PC-9 (cell line): ENCODE measurements at regions not wholly inside any gene's neighbourhood (a gene's known extent, or its start where the extent isn't known, plus 50 kb on each side); places are given as distances from the start of the nearest gene placed in this dataset.

Experiments used
- BruUV-seq: library from RNA; stranded (reverse); fragments of 400-500 nt; replicated peaks from 2 replicates; lab custom pipeline; 2021; lab: Mats Ljungman, UMichigan
- CTCF ChIA-PET: fragments of 300-600 bp; sonication (Branson Sonifier 250); formaldehyde crosslinking; loops from one replicate; lab custom pipeline; 2022; ENCODE audit warnings: antibody characterized with exemption; lab: Charles Lee
- POLR2A ChIA-PET: fragments of 300-600 bp; sonication (Branson Sonifier 250); formaldehyde crosslinking; loops from one replicate; lab custom pipeline; 2022; ENCODE audit warnings: antibody characterized with exemption; ENCODE audit not compliant: unreplicated experiment; lab: Charles Lee
- DNase-seq, 2 experiments: peaks; one replicate each; pipeline versions ENCODE4 v3.0.0 to v3.0.0-alpha.2; 2015 to 2022; ENCODE audit warnings: mixed read lengths in 1 of 2
- H2AFZ ChIP-seq: fragments of 200-600 bp; sonication (generic); 2 replicates; pipeline ENCODE4 v1.8.1; 2017; ENCODE audit warnings: antibody characterized with exemption
- H3F3A ChIP-seq: fragments of 200-600 bp; sonication (generic); 2 replicates; pipeline ENCODE4 v1.8.1; 2017; ENCODE audit warnings: antibody characterized with exemption, mild to moderate bottlenecking, low read depth; ENCODE audit not compliant: insufficient read depth
- H3K27ac ChIP-seq: fragments of 200-600 bp; sonication (generic); 2 replicates; pipeline ENCODE4 v1.6.1; 2016; ENCODE audit warnings: mixed run types
- H3K27me3 ChIP-seq: fragments of 200-600 bp; sonication (generic); 2 replicates; pipeline ENCODE4 v1.6.1; 2016; ENCODE audit warnings: low read depth, mixed run types; ENCODE audit not compliant: insufficient read depth
- H3K36me3 ChIP-seq: fragments of 200-600 bp; sonication (generic); 2 replicates; pipeline ENCODE4 v1.6.1; 2016; ENCODE audit warnings: low read depth, mixed run types
- H3K4me1 ChIP-seq: fragments of 200-600 bp; sonication (generic); replicated peaks from 2 replicates; pipeline ENCODE4 v1.6.1; 2016; ENCODE audit warnings: mixed run types; ENCODE audit not compliant: insufficient read depth
- H3K4me2 ChIP-seq: fragments of 200-600 bp; sonication (generic); 2 replicates; pipeline ENCODE4 v1.6.1; 2017; ENCODE audit warnings: mixed run types
- H3K4me3 ChIP-seq: fragments of 200-600 bp; sonication (generic); 2 replicates; pipeline ENCODE4 v1.6.1; 2016; ENCODE audit warnings: mixed run types
- H3K79me2 ChIP-seq: fragments of 200-600 bp; sonication (generic); 2 replicates; pipeline ENCODE4 v1.6.1; 2017; ENCODE audit warnings: low read depth, mixed run types
- H3K9me2 ChIP-seq: fragments of 200-600 bp; sonication (generic); 2 replicates; pipeline ENCODE4 v1.8.1; 2017; ENCODE audit warnings: mild to moderate bottlenecking; ENCODE audit not compliant: insufficient read depth
- H3K9me3 ChIP-seq: fragments of 200-600 bp; sonication (generic); 2 replicates; pipeline ENCODE4 v1.8.1; 2016; ENCODE audit warnings: low read depth; ENCODE audit not compliant: insufficient read depth
- H4K20me1 ChIP-seq: fragments of 200-600 bp; sonication (generic); 2 replicates; pipeline ENCODE4 v1.8.1; 2017; ENCODE audit not compliant: insufficient read depth
- EZH2 ChIP-seq: fragments of 200-600 bp; sonication (generic); IDR thresholded peaks from 2 replicates; pipeline ENCODE4 v1.8.0; 2017; ENCODE audit warnings: antibody characterized with exemption, low read depth
- intact Hi-C: fragments of 100-400 bp; cut with micrococcal nuclease; formaldehyde crosslinking; loops from one replicate; pipeline ENCODE4 v1.10.0; 2022; ENCODE audit not compliant: unreplicated experiment
- TF ChIP-seq, protein P1 (sequence below): fragments of 200-600 bp; sonication (generic); conservative IDR thresholded peaks from 2 replicates; pipeline ENCODE4 v1.6.1; 2017; ENCODE audit warnings: mixed run types, antibody characterized with exemption, mild to moderate bottlenecking, moderate library complexity

DNA sequence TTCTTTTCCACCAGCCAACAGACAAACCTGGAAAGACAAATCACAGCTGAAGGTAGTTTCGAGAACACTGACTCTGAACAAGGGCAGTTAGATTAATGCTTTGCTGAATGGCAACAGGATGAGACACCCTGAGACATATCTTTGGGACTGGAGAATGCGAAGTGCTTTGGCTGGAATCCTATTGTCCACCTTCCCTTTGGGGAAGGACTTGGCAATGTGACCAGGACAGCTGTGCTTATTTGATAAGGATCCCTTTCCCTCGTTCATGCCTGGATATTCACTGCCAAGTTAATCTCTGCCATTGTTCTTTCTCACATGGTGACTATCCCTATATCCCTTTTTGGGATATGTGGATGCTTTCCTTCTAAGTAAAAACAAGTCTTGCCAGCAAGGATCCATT, 537.1 kb upstream of the SEL1L start:
- no peak overlapping the region for H3K4me2 ChIP-seq
- H3K4me3 ChIP-seq, result no peak overlapping the region
- H3K9me2 ChIP-seq, result no peaks in the 10 kb centered on the region
- H2AFZ ChIP-seq, result no peak overlapping the region
- DNase-seq, result no peak
- CTCF ChIA-PET, result no interaction called here
- no peak overlapping the region for H3K27ac ChIP-seq
- intact Hi-C loops, result no loop called here
- no TSS peak for BruUV-seq
- no peaks in the 10 kb centered on the region for H3K36me3 ChIP-seq
- H4K20me1 ChIP-seq, result no peaks in the 10 kb centered on the region
- H3K27me3 ChIP-seq, result no peaks in the 10 kb centered on the region
- POLR2A ChIA-PET, result no interaction called here
- no peaks in the 10 kb centered on the region for H3F3A ChIP-seq
- TF ChIP-seq EZH2, result no peak
- no peaks in the 10 kb centered on the region for H3K4me1 ChIP-seq
- H3K9me3 ChIP-seq, result no peaks in the 10 kb centered on the region
- H3K79me2 ChIP-seq, result no peaks in the 10 kb centered on the region

DNA sequence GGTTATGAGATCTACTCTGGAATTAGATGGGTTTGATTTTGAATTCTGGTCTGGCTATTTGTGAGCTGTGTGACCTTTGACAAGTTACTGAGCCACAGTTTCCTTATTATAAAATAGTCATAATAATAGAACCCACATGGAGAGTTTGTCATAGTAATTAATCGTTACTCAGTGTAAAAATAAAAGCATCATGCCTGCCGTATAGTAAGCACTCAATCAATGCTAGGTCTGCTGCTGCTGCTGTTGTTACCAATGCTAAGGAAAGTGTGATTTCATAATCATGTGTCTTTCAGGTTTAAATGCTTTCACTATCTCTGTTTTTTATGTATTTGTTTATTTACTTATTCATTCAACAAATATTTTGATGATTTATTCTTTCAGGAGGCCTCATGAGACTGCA, 539.9 kb upstream of the SEL1L start:
- Histone ChIP-seq H4K20me1 (no peaks in the 10 kb centered on the region), H3K4me2 (no peak overlapping the region), H3K27me3 (no peaks in the 10 kb centered on the region), H3K4me3 (no peak overlapping the region), H3K4me1 (no peaks in the 10 kb centered on the region), H3K27ac (no peak overlapping the region), H3K9me2 (no peaks in the 10 kb centered on the region), H3K79me2 (no peaks in the 10 kb centered on the region), H3K36me3 (no peaks in the 10 kb centered on the region), H3K9me3 (no peaks in the 10 kb centered on the region), H2AFZ (no peak overlapping the region), H3F3A (no peaks in the 10 kb centered on the region)
- TF ChIP-seq, protein P1, sequence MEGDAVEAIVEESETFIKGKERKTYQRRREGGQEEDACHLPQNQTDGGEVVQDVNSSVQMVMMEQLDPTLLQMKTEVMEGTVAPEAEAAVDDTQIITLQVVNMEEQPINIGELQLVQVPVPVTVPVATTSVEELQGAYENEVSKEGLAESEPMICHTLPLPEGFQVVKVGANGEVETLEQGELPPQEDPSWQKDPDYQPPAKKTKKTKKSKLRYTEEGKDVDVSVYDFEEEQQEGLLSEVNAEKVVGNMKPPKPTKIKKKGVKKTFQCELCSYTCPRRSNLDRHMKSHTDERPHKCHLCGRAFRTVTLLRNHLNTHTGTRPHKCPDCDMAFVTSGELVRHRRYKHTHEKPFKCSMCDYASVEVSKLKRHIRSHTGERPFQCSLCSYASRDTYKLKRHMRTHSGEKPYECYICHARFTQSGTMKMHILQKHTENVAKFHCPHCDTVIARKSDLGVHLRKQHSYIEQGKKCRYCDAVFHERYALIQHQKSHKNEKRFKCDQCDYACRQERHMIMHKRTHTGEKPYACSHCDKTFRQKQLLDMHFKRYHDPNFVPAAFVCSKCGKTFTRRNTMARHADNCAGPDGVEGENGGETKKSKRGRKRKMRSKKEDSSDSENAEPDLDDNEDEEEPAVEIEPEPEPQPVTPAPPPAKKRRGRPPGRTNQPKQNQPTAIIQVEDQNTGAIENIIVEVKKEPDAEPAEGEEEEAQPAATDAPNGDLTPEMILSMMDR, result no peak
- TF ChIP-seq EZH2, result no peak
- no peak for DNase-seq
- BruUV-seq, result no TSS peak
- intact Hi-C loops, result no loop called here
- ChIA-PET CTCF (no interaction called here), POLR2A (no interaction called here)

DNA sequence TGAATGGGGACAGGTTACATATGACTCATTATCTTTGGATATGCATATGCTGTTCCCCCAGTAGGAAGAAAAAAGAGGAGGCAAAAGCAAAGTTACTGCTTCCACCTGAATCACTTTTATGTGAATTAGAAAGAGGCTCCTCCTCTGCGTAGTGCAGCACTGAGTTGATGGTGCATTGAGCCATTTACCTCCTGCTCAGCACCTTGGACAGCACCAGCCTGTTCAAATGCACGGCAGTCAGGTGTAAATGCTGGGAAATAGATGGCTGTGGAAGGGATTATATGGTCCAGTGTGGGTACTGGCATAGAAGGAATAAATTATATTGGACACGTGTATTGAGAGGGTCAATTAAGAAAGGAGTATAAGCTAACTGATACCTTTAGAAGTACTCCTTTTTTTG, 541.9 kb upstream of the SEL1L start:
- H3K27ac ChIP-seq, result no peak overlapping the region
- no peaks in the 10 kb centered on the region for H3K79me2 ChIP-seq
- no peaks in the 10 kb centered on the region for H3K9me3 ChIP-seq
- H2AFZ ChIP-seq, result no peak overlapping the region
- H3K27me3 ChIP-seq, result no peaks in the 10 kb centered on the region
- BruUV-seq, result no TSS peak
- no peaks in the 10 kb centered on the region for H3K4me1 ChIP-seq
- CTCF ChIA-PET, result no interaction called here
- H3K4me2 ChIP-seq, result no peak overlapping the region
- TF ChIP-seq, protein P1, result no peak
- no peak for TF ChIP-seq EZH2
- H3K36me3 ChIP-seq, result no peaks in the 10 kb centered on the region
- no peaks in the 10 kb centered on the region for H3F3A ChIP-seq
- POLR2A ChIA-PET, result no interaction called here
- H4K20me1 ChIP-seq, result no peaks in the 10 kb centered on the region
- no peak for DNase-seq
- intact Hi-C loops, result no loop called here
- H3K4me3 ChIP-seq, result no peak overlapping the region
- no peaks in the 10 kb centered on the region for H3K9me2 ChIP-seq

DNA sequence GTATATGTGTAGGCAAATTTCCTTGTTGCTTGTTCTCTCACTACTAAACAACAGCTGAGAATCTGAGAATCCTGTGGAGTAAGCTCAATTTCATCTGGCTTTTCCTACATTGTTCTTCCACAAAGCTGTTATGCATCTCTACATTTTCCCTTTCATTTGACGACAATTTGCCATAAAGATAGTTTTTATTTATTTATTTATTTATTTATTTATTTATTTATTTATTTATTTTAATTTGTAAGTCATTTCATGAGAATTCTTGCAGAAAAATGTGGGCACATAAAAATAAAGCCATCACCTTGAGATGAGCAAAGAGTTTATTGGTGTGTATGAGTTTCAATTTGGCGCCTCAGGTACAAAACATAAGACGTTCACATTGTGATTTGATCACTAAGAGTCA, 545.9 kb upstream of the SEL1L start:
- no peaks in the 10 kb centered on the region for H3K79me2 ChIP-seq
- H3K36me3 ChIP-seq, result no peaks in the 10 kb centered on the region
- CTCF ChIA-PET, result no interaction called here
- intact Hi-C loops, result no loop called here
- H3F3A ChIP-seq, result no peaks in the 10 kb centered on the region
- no TSS peak for BruUV-seq
- H3K9me2 ChIP-seq, result no peaks in the 10 kb centered on the region
- no peak overlapping the region for H3K4me3 ChIP-seq
- H3K4me1 ChIP-seq, result no peaks in the 10 kb centered on the region
- no peaks in the 10 kb centered on the region for H4K20me1 ChIP-seq
- TF ChIP-seq EZH2, result no peak
- TF ChIP-seq, protein P1, result no peak
- DNase-seq, result no peak
- no peak overlapping the region for H2AFZ ChIP-seq
- POLR2A ChIA-PET, result no interaction called here
- no peak overlapping the region for H3K4me2 ChIP-seq
- no peaks in the 10 kb centered on the region for H3K9me3 ChIP-seq
- H3K27ac ChIP-seq, result no peak overlapping the region
- H3K27me3 ChIP-seq, result no peaks in the 10 kb centered on the region
